Activated T-cell treated with anti-CD3 and anti-CD28 coated beads, Interleukin-2, amount 50 U/mL, for 48 hours (primary cell): ENCODE measurements at regions not wholly inside any gene's neighbourhood (a gene's known extent, or its start where the extent isn't known, plus 50 kb on each side); places are given as distances from the start of the nearest gene placed in this dataset.
"Not testable (repeated sequence)": the region's sequence is repeated elsewhere in the genome, so short reads cannot be mapped to it uniquely, and the experiment has no call there.

Experiments used
- DNase-seq, 2 experiments: peaks; one replicate each; pipeline ENCODE4 v3.0.0-alpha.2; 2020

DNA sequence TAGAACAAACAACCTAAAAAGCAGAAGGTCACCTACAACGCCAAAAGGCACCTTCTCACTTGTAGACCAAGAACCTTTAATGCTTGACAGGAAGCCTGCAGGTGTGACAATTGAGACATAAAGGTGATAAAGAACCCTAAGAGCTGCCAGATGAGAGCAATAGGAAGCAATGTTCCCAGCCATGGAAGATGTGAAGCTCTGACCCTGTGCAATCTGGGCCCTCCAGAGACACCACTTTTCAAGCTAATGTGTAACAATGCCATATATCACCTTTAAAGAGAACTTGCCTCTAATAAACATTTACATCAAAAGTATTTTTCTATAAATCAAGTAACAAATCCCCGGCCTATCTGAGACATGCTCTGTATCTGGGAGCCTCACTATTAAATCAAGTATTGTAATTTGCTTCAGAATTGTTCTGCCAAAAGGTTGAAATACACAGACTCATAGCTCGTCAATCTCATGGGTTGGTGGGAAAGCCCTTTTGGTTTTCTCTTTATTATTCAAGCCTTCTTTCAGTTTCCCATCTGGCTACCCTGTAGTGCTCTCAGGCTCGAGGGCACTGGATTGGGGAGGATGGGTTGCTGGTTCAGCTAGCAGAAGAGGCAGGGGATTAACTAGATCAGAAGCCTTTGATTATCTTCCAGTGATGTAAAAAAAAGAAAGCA, 368.9 kb downstream of the BUD13 start:
- no peak for DNase-seq

DNA sequence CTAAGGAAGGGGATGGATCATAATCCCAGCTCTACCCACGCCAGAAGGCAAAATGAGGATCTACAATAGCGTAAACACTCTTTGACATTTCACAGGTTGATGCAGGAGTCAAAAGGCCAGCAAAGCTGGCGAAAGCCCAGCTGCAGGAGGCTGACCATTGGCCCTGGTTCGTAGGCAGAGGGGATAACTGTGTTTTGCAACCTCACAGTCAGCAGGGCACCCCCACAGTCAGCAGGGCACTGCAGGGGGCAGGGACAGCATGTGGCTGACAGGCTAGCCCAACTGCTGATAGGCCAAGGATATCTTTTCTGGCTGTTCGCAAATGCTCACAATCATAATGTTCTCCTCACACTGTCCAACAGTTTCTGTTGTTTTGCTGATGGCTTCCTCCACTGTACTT, 372.7 kb downstream of the BUD13 start:
- no peak for DNase-seq

DNA sequence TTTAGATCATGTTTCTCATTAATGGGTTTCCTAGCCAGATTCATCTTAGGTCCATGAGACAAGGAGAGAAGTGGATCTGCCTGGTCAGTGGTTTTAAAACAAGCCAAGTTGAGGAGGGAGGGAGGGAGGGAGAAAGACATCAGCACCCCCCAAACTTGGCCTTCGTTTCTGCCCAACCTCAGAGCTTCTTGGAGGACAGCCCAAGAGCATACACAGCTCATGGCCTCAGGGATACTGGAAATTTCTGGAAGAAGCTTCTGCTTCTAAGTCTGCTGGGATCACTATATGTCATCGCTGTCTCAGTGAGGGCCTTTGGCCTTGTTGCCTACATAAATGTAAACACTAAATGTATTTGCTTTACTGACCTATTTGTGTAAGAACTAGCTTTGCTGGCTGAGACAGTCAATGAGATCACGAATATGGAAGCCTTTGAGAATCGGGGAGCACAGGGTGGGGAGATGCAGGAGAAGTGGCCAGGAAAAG, 375.1 kb downstream of the BUD13 start:
- no peak for DNase-seq

DNA sequence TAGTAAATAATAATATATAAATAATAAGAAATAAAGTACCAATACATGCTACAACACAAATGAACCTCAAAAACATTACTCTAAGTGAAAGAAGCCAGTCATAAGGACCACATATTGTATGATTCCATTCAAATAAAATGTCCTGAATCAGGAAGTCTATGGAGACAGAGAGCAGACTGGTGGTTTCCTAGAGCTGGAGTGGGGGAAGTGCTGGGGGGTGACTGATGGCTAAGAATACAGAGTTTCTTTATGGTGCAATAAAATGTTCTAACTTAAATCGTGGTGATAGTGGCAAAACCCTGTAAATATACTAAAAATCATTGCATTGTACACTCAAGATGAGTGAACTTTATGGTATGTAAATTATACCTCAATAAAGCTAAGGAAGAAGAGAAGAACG, 376.5 kb downstream of the BUD13 start:
- DNase-seq, result no peak

DNA sequence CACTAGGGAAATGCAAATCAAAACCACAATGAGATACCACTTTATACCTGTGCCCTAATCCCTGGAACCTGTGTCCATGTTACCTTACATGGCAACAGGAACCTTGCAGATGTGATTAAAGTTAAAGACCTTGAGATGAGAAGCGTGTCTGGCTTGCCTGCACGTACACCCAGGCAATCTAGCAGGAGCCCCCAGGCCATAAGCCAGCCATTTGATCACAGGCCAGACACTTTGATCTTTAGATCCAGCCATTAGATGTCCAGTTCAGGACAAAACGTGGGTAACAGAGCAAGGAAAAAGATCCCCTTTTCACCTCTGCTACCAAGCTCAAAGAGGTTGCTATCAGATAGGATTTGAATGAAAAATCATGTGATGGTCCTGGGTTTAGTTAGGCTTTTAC, 378.8 kb downstream of the BUD13 start:
- no peak for DNase-seq

DNA sequence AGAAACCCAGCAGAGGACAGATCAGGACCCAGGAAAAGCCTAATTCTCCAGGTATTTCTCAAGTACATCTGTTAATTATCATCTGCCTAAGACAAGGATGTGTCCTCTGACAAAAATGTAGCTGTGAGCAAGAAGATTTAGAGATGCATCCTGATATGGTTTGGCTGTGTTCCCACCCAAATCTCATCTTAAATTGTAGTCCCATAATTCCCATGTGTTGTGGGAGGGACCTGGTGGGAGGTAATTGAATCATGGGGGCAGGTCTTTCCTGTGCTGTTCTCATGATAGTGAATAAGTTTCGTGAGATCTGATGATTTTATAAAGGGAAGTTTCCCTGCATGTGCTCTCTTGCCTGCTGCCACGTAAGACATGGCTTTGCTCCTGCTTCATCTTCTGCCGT, 381.8 kb downstream of the BUD13 start:
- no peak for DNase-seq

DNA sequence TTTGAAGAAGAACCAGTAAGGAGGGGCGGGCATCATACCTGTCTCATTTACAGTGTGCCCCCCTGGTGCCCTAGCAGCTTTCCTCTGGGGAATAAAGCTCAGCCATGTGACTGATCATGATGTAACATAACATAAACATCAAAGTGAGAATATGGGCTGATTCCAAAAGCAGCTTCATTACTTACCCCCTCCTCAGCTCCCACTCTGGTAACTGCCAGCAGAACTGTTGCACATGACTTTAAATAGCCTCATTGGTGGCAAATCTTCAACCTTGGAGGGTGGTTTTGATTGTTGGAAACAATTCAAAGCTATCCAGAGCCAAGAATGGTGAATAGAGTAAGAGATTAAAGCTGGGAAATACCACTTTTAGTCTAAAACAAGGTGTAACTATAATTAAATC, 384.6 kb downstream of the BUD13 start:
- DNase-seq, result no peak

DNA sequence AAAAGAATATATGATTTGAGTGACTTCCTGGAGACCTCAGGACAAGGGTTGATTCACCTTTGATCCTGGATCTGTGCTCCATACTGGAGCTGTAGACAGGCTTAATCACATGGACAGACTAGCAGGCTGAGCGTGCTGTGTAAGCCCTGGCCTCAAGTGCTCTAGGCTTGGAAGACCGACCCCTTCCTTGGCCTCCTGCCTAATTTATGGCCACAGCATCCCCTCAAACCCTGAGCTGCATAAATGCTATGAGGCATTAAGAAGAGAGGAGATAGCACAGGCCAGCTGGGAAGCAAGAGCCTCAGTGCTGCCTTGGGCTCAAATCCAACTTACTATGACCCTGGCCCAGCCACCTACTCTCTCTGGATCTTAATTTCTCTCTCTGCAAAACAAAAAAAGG, 385.1 kb downstream of the BUD13 start:
- DNase-seq, result no peak

DNA sequence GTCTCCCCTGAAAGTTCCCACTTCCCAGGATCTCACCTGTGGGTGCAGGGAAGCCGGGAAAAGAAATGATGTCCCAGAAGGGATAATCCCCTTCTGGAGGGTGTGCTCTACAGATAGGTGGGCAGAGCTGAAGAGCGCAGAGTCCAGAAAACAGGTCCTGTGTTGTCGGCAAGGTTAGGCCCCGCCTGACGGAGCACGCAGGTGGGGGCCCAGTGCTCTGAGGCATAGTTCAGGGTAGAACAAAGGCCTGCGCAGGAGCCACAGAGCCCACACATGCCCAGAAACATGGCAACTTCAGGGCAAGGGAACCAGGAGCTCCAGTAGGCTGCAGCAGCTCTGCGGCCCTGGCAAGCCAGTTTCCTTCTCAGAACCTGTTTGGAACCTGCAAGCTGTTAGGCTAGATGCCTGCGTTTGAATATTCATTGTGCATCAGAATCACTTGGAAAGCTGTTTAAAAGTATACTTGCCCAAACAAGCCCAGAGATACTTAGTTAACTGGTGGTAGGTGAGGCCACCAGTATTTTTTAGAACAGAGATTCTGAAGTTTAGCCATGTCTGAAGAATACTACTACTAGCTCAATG, 386.6 kb downstream of the BUD13 start:
- no peak for DNase-seq

DNA sequence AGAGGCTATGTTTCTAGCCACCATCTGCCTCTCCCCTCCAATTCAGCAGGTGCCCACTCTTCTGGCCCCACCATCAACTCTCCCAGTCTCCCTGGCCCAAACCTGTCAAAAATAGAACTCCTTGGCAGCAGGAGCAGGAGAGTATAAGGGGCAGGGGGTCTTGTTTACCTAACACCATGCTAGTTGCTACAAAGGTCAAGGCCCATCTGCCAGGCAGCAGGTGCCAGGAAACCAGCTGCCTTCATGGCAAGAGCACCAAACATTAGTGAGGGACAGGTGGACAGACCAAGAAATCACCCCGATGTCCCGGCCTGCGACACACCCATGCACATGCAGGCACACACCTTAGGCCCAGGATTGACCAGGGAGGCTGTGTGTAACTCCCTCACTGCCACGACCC, 387.9 kb downstream of the BUD13 start:
- DNase-seq, result no peak

DNA sequence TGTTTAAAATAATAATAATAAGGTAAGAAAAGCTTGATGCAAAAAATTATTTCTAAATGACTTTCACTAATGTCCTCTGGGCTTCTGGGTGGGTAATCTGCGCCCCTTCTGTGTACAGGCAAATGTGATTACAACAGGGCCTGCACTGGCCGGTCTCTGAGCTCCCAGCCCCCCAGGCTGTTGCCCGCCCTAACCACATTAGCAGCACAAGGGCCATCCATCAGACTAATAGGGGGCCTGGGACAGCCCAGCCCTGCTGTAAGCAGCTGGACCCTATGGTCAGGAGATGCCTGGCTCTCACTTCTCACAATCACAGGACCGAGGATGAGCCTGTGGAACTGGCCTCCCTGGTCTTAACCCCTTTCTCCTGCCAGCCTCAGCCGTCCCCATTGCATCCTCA, 388.4 kb downstream of the BUD13 start:
- DNase-seq, result no peak

DNA sequence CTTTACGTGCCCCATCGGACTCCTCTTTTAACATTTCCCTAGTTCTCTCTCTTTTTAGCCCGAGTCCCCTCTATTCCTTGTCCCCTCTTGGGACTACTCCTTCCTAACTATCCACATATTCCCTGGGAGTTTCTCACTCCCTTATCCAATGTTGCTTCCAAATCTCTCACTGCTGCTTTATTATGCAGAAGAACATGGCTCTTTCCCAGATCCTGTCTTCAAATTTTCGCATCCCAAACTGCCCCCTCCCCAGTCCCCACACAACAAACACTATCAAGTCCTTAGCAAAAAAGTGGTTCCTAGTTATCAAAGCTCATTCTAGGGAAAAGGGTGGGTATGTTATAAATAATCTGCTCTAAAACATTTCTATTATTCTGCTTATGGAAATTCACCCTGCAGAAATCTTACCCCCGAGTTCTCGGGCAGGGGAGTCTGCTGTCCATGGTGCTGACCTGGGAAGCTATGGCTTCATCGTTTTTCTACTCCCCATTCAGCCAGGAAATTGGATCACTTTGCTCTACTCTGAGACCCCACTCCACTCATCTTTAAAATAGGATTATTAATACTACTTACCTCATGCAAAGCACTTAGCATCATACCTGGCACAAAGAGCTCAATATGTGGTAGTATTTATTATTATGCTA, 393.5 kb downstream of the BUD13 start:
- no peak for DNase-seq

DNA sequence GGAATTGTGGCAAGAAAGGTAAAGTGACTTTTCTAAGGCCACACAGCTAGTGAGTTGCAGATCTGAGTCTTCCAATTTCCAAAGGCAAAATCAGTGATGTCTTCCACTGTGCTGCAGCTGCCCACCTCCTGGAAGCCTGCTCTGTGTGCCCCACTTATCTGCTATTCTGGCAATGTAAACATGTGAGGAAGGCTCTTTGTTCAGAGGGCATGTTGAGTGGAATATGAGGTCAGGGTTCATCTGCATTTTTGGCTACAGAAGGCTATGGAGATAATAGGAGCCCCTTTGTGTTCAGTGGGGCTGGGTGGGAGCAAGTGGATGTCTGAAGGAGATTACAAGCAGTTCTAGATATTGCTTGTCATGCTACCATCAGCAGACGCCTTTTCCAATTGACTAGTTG, 396.2 kb downstream of the BUD13 start:
- no peak for DNase-seq

DNA sequence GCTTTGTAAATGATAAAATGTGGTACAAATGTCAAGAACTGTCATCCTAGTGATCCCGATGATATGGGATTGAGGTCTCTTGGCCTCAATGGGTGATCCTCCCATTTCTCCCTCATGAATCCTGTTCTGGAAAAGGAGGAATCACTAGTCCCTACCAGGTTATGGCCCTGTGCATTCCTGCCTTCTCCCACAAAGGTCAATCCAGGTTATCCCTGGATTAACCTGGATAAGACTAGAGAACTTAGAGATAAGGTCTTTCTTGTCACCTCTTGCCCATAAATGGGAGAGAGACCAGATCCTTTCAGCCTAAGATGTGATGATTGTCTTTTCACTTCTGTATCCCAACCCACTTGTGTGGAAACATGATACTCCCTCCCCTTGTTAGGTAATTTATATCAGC, 396.7 kb downstream of the BUD13 start:
- no peak for DNase-seq

DNA sequence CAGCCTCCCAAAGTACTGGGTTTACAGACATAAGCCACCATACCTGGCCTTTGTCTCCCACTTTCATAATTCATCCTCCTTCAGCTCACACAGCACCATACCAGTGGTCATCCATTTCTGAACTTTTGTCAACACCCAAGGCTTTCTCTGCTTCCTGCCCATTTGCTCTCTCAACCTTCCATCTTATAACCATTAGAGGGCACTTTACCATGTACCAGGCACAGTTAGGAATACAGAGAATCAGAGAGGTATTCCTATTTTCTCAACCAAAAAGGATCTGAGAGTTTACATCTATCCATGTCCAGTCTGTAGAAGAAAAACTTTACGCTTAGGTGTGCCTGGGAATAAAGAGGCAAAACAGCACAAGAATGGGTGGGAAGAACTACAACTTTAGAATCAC, 397.6 kb downstream of the BUD13 start:
- no peak for DNase-seq

DNA sequence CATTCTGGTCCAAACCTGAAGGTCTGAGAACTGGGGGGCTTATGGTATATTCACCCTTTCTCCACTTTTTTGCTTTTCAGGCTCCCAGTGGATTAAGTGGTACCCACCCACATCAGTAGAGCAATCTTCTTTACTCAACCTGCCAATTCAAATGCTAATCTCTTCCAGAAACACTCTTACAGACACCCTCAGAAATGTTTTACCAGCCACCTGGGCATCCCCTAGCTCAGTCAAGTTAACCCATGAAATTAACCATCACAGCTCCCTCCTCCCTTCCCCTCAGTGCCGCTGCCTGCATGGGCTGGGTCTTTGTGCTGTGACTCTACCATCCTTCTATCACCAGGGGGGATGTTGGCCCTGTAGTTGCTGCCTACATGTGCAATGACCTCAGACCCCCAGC, 398.7 kb downstream of the BUD13 start:
- no peak for DNase-seq

DNA sequence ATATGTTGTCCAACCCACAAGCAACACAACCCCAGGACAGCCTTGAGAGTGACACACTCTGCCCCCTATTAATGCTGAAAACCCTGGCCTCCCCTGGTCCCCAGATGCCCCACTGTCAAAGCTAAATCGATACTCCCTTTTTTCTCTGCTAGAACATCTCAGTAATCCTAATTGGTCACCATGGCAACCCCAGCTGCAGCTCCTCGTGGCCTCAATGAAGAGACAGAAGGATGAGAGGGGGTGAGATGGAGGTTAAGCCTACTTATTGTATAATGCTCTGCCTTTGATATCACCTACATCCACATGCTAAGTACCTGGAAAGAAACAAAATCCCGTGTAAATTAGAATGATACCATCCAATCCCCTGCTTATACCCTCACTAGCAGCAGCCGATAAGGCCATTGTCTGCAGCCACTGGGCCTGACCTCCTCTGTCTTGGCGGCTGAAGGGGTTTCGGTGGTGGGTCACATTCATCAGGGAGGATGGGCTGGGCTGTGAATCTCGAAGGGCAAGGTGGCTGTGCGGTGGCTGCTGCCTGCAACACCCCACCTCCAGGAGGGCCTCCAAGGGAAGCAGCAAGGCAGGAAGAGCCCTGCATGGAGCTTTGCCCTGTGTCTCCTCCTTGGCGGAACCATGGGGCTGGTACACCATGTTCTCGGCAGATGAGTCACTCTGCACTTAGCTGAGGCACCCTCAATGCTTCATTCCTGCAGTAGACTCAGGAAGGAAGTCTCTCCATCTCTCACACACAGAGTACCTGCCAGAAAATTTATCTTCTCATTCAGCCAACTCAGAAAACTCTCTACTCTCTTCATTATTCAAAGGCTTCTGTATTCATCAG, 399.5 kb downstream of the BUD13 start:
- DNase-seq, result no peak

DNA sequence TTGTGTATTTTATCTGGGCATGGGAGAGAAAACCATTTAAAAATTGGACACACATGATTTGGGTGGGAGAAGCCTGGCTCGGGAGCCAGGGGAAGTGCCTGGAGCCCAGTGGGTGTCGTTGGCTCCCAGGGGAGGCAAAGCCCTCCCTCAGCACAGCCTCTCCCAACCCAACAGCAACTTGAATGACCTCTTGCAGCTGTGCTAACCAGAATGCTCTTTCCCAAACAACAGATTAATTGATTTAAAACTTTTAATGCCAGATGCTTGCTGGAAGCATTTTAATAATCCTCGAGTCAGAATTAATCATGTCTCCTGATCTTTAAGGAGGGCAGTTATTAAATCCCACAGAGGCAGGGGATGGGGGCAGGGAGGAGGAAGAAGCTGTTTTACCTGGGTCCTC, 401.6 kb downstream of the BUD13 start:
- DNase-seq, result no peak

DNA sequence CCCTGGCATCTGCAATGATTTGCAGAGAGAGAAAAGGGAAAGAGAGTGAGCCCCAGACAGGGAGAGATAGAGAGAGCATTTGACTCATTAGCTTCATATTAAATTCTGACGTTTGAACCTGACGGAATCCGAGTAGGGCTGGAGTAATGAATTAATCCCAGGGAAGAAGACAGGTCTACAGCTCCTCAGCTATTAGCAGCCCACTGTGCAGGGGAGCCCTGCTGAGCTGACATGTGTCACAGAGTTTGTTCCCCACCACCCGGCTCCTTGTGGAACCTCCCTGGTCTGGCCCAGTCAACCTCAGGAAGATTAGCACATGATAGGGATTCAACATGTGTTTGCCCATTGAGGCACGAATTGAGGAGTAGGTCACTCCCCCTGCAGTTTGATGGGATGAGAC, 404.0 kb downstream of the BUD13 start:
- DNase-seq, result no peak

DNA sequence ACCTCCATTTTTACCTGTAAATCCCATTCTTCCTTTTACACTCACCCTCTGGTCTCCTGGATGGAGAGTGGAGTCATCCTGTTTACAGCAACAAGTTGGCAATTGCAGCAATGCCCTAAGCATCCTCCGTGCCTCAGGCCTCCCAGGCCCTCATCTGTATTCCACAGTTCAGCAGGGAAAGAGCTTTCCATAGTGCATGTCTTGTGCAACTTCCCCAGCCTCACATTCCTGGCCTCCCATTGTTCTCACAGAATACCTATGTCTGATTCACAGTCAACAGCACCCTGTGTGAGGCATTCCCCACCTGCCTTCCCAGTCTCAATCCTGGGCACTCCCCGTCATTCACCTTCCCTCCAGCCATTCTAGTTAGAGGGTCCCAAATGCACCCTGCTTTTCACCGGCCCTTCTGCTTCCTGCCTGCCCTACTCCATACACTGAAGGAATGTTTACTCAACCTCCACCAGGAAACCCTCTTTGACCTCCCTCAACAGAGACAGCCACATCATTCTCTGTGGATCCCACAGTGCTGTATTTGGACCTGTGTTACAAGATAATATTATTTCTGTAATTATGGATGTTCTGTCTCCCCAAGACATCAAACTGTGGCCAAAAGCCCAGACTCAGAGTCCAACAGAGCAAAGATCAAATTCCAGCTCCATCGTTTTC, 405.7 kb downstream of the BUD13 start:
- no peak for DNase-seq

DNA sequence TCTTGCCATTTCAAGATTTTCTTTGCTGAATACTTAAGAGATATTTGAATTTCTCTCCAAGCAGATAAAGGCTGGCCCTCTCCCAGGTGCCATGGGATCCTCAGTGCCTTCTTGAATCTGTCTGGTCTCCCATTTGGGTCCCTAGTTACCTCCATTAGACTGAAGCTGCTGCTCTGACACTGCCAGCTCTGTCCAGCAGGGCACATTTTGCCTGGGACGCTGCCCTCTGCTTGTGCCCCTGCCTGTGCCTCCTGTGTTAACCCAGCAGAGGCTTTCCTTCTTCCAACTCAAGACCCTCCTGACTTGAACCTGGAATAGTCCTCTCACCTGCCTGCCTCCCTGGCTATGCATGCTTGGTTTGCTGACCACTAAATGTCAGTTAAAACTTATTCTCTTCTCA, 406.3 kb downstream of the BUD13 start:
- no peak for DNase-seq

DNA sequence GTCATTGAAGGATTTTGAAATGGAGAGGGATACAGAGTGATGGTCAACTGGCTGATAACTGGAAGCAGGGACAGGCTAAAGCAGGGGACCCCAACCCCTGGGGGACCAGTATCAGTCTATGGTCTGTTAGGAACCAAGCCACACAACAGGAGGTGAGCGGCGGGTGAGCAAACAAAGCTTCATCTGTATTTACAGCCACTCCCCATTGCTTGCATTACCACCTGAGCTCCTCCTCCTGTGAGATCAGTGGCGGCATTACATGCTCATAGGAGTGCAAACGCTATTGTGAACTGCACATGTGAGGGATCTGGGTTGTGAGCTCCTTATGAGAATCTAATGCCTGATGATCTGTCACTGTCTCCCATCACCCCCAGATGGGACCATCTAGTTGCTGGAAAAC, 407.9 kb downstream of the BUD13 start:
- DNase-seq, result not testable (repeated sequence)

DNA sequence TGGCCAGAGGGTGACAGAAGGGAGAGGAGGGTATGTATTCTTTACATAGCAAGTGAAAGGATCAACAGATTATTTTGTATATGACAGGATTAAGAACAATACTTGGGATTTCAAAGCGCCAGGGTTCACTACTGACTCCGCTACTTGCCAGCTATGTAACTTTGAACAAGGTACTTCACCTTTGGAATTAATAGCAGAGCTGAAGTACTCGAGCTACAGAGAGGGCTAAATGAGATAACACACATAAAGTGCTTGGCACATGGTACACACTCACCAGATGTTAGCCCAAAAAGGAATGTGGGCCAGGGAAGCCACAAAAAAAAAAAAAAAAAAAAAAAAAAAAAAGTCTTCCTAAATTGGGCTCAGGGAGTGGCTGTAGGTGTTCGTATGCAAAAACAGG, 408.4 kb downstream of the BUD13 start:
- DNase-seq, result no peak
